ENCODE measurements at regions not wholly inside any gene's neighbourhood (a gene's known extent, or its start where the extent isn't known, plus 50 kb on each side); places are given as distances from the start of the nearest gene placed in this dataset.

GRCh38 chr7:33764752-33765451, 140.4 kb upstream of the BMPER start:
- no peak for DNase-seq
- no peak overlapping the region for H3K4me3 ChIP-seq (ENCODE audit: insufficient read depth, low read depth, low read length)
- no peaks in the 10 kb centered on the region for H3K36me3 ChIP-seq (replicated peaks; ENCODE audit: control insufficient read depth, insufficient read depth, low read length)
- H3K27me3 ChIP-seq (ENCODE audit: control insufficient read depth, insufficient read depth, low read length), result no peaks in the 10 kb centered on the region

GRCh38 chr7:33766405-33766804, 138.9 kb upstream of the BMPER start:
- Histone ChIP-seq H3K36me3 (replicated peaks; ENCODE audit: control insufficient read depth, insufficient read depth, low read length) (no peaks in the 10 kb centered on the region), H3K27me3 (ENCODE audit: control insufficient read depth, insufficient read depth, low read length) (no peaks in the 10 kb centered on the region), H3K4me3 (ENCODE audit: insufficient read depth, low read depth, low read length) (no peak overlapping the region)
- no peak for DNase-seq

- Histone ChIP-seq H3K36me3 (replicated peaks; ENCODE audit: control insufficient read depth, insufficient read depth, low read length) (no peaks in the 10 kb centered on the region), H3K27me3 (ENCODE audit: control insufficient read depth, insufficient read depth, low read length) (no peaks in the 10 kb centered on the region), H3K4me3 (ENCODE audit: insufficient read depth, low read depth, low read length) (no peak overlapping the region)
- DNase-seq, result no peak
Observed at GRCh38 chr7:33769930-33770329, 135.4 kb upstream of the BMPER start.

- H3K36me3 ChIP-seq (replicated peaks; ENCODE audit: control insufficient read depth, insufficient read depth, low read length), result no peaks in the 10 kb centered on the region
- no peak for DNase-seq
- H3K4me3 ChIP-seq (ENCODE audit: insufficient read depth, low read depth, low read length), result no peak overlapping the region
- no peaks in the 10 kb centered on the region for H3K27me3 ChIP-seq (ENCODE audit: control insufficient read depth, insufficient read depth, low read length)
Observed at GRCh38 chr7:33770576-33770975, 134.8 kb upstream of the BMPER start.

GRCh38 chr7:33771422-33771821, 133.9 kb upstream of the BMPER start:
- DNase-seq, result no peak
- Histone ChIP-seq H3K4me3 (ENCODE audit: insufficient read depth, low read depth, low read length) (no peak overlapping the region), H3K27me3 (ENCODE audit: control insufficient read depth, insufficient read depth, low read length) (no peaks in the 10 kb centered on the region), H3K36me3 (replicated peaks; ENCODE audit: control insufficient read depth, insufficient read depth, low read length) (no peaks in the 10 kb centered on the region)

GRCh38 chr7:33773053-33773452, 132.3 kb upstream of the BMPER start:
- DNase-seq, result no peak
- no peaks in the 10 kb centered on the region for H3K27me3 ChIP-seq (ENCODE audit: control insufficient read depth, insufficient read depth, low read length)
- no peak overlapping the region for H3K4me3 ChIP-seq (ENCODE audit: insufficient read depth, low read depth, low read length)
- H3K36me3 ChIP-seq (replicated peaks; ENCODE audit: control insufficient read depth, insufficient read depth, low read length), result no peaks in the 10 kb centered on the region

- no peaks in the 10 kb centered on the region for H3K27me3 ChIP-seq (ENCODE audit: control insufficient read depth, insufficient read depth, low read length)
- no peak overlapping the region for H3K4me3 ChIP-seq (ENCODE audit: insufficient read depth, low read depth, low read length)
- DNase-seq, result no peak
- no peaks in the 10 kb centered on the region for H3K36me3 ChIP-seq (replicated peaks; ENCODE audit: control insufficient read depth, insufficient read depth, low read length)
Observed at GRCh38 chr7:33774762-33775523, 130.4 kb upstream of the BMPER start.

GRCh38 chr7:33775790-33776189, 129.5 kb upstream of the BMPER start:
- Histone ChIP-seq H3K27me3 (ENCODE audit: control insufficient read depth, insufficient read depth, low read length) (no peaks in the 10 kb centered on the region), H3K4me3 (ENCODE audit: insufficient read depth, low read depth, low read length) (no peak overlapping the region), H3K36me3 (replicated peaks; ENCODE audit: control insufficient read depth, insufficient read depth, low read length) (no peaks in the 10 kb centered on the region)
- DNase-seq, result no peak

GRCh38 chr7:33776788-33777187, 128.6 kb upstream of the BMPER start:
- no peaks in the 10 kb centered on the region for H3K27me3 ChIP-seq (ENCODE audit: control insufficient read depth, insufficient read depth, low read length)
- no peak for DNase-seq
- no peak overlapping the region for H3K4me3 ChIP-seq (ENCODE audit: insufficient read depth, low read depth, low read length)
- H3K36me3 ChIP-seq (replicated peaks; ENCODE audit: control insufficient read depth, insufficient read depth, low read length), result no peaks in the 10 kb centered on the region

GRCh38 chr7:33778195-33778594, 127.1 kb upstream of the BMPER start:
- no peak overlapping the region for H3K4me3 ChIP-seq (ENCODE audit: insufficient read depth, low read depth, low read length)
- no peak for DNase-seq
- no peaks in the 10 kb centered on the region; the same call in 1 of the 2 replicates for H3K36me3 ChIP-seq (replicated peaks; ENCODE audit: control insufficient read depth, insufficient read depth, low read length)
- H3K27me3 ChIP-seq (ENCODE audit: control insufficient read depth, insufficient read depth, low read length), result no peaks in the 10 kb centered on the region

- DNase-seq, result no peak
- no peak overlapping the region for H3K4me3 ChIP-seq (ENCODE audit: insufficient read depth, low read depth, low read length)
- H3K27me3 ChIP-seq (ENCODE audit: control insufficient read depth, insufficient read depth, low read length), result no peaks in the 10 kb centered on the region
- no peaks in the 10 kb centered on the region; the same call in 1 of the 2 replicates for H3K36me3 ChIP-seq (replicated peaks; ENCODE audit: control insufficient read depth, insufficient read depth, low read length)
Observed at GRCh38 chr7:33779216-33779615, 126.1 kb upstream of the BMPER start.

GRCh38 chr7:33781167-33781566, 124.2 kb upstream of the BMPER start:
- no peak for DNase-seq
- Histone ChIP-seq H3K27me3 (ENCODE audit: control insufficient read depth, insufficient read depth, low read length) (no peaks in the 10 kb centered on the region), H3K36me3 (replicated peaks; ENCODE audit: control insufficient read depth, insufficient read depth, low read length) (no peaks in the 10 kb centered on the region; the same call in 1 of the 2 replicates), H3K4me3 (ENCODE audit: insufficient read depth, low read depth, low read length) (no peak overlapping the region)

- no peak overlapping the region for H3K4me3 ChIP-seq (ENCODE audit: insufficient read depth, low read depth, low read length)
- H3K27me3 ChIP-seq (ENCODE audit: control insufficient read depth, insufficient read depth, low read length), result no peaks in the 10 kb centered on the region
- H3K36me3 ChIP-seq (replicated peaks; ENCODE audit: control insufficient read depth, insufficient read depth, low read length), result no peaks in the 10 kb centered on the region; the same call in 1 of the 2 replicates
- no peak for DNase-seq
Observed at GRCh38 chr7:33781796-33782195, 123.5 kb upstream of the BMPER start.

GRCh38 chr7:33784000-33784399, 121.3 kb upstream of the BMPER start:
- no peak for DNase-seq
- Histone ChIP-seq H3K36me3 (replicated peaks; ENCODE audit: control insufficient read depth, insufficient read depth, low read length) (no peaks in the 10 kb centered on the region; the same call in 1 of the 2 replicates), H3K4me3 (ENCODE audit: insufficient read depth, low read depth, low read length) (no peak overlapping the region), H3K27me3 (ENCODE audit: control insufficient read depth, insufficient read depth, low read length) (no peaks in the 10 kb centered on the region; the same call in 1 of the 2 replicates)

GRCh38 chr7:33788531-33788930, 116.8 kb upstream of the BMPER start:
- Histone ChIP-seq H3K4me3 (ENCODE audit: insufficient read depth, low read depth, low read length) (no peak overlapping the region), H3K36me3 (replicated peaks; ENCODE audit: control insufficient read depth, insufficient read depth, low read length) (no peaks in the 10 kb centered on the region), H3K27me3 (ENCODE audit: control insufficient read depth, insufficient read depth, low read length) (no peaks in the 10 kb centered on the region; the same call in 1 of the 2 replicates)
- DNase-seq, result no peak

Measured in H7 (cell line).